HG02884 (cell line): ENCODE measurements at regions not wholly inside any gene's neighbourhood (a gene's known extent, or its start where the extent isn't known, plus 50 kb on each side); places are given as distances from the start of the nearest gene placed in this dataset.

ENCODE experiments used
- ATAC-seq: cut with Tn5 transposase; IDR thresholded peaks from one replicate; pipeline ENCODE4 v1.9.1; 2021; ENCODE audit warnings: mild to moderate bottlenecking, moderate library complexity; ENCODE audit not compliant: unreplicated experiment

DNA sequence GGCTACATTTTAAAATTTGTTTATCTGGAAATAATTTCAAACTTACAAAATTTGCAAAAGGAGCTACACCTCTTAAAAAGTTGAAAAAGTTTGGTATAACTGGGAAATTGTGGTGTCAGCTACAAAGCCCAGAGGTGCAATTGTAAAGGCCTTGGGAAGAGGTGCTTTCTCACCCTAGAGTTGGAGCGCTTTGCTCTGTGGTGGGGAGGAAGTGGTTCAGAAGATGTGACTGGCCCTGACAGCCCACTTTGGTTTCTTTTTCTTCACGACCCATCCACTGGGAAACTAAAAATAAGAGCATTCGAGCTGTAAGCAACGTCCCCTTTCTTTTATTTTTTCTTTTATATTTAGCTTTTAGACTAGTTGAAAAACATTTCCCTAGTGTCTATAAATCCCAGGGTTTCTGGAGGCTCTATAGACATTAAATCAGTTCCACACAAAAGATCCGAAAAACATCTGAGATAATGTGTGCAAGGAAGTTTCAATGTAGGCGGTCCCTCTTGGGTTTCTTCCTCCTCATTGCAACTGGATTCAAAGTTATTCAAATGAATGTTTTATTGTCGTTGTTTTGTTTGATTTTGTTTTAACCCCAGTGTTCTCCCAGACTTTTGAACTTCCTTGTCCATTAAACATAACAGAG lies 397.8 kb downstream of the KIF16B start:
- ATAC-seq: peak; percentile 66

DNA sequence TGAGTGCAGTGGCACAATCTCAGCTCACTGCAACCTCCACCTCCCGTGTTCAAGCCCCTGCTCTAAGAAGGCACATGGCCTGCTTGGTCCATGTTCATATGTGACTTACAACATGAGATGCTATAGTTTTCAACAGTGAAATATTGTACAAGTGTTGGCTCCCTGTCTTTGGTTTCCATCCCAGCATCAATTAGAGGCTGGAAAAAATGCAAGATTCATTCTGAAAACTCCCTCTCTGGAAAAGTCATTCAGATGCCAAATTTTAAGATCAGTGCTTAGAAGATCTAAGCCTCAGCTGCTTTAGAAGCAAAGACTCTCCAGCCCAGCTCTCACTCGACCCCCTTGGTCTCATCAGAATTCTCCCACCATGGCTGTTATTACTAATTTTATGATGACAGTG lies 398.9 kb downstream of the KIF16B start:
- no peak for ATAC-seq

DNA sequence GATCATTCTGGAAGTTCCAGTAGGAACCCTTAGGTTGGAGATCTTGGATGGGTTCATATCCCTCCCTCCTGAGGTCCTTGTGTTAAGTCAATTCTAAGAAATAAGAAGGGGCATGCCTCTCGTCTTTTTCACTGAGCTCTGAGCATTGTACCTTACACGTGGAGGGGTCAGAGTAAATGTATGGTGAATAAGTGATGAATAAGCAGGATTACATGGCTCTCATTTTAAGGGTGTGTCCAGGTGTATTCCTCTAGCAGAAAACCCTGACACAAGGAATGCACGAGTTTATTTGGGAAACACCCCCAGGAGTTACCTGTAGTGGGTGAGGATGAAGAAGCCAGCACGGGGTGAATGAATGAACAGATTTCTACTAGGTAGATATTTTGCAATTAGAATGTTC lies 400.2 kb downstream of the KIF16B start:
- no peak for ATAC-seq

DNA sequence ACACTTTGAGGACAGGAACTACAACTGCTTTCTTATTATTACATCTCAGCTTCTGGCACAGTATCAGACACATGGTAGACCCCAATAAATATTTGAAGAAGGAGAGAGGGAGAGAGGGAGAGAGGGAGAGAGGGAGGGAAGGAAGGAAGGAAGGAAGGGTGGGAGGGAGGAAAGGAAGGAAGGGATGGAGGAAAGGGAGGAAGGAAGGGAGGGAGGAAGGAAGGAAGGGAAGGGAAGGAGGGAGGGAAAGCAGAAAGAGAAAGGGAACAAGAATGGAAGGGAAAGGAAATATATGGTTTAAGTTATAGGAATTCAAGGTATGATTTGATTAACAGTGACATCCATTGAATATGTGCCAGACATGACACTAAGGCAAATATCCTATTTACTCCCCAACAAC lies 402.1 kb downstream of the KIF16B start:
- no peak for ATAC-seq

DNA sequence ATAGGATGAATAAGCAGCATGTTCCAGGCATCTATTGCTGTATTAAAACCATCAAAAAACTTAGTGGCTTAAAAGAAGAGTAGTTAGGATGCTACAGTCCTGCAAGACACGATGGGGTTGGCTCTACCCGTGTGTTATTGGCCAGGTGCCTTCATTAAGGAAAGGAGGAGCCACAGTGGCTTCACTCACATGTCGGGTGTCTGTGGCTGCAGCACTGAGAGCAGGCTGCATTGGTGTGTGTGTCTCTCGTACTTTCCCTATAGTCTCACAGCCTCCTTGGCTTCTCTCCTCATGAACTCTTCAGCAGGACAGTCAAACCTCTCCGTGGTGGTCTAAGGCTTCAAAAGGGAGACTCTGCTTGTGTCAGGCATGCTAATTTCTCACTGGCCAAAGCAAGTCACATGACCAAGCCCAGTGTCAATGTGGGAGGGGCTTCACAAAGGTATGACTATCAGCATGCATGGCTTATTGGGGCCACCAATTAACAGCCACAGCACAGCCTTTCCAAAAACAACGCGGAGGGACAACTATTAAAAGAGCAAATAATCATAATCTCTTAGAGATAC lies 402.8 kb downstream of the KIF16B start:
- no peak for ATAC-seq

DNA sequence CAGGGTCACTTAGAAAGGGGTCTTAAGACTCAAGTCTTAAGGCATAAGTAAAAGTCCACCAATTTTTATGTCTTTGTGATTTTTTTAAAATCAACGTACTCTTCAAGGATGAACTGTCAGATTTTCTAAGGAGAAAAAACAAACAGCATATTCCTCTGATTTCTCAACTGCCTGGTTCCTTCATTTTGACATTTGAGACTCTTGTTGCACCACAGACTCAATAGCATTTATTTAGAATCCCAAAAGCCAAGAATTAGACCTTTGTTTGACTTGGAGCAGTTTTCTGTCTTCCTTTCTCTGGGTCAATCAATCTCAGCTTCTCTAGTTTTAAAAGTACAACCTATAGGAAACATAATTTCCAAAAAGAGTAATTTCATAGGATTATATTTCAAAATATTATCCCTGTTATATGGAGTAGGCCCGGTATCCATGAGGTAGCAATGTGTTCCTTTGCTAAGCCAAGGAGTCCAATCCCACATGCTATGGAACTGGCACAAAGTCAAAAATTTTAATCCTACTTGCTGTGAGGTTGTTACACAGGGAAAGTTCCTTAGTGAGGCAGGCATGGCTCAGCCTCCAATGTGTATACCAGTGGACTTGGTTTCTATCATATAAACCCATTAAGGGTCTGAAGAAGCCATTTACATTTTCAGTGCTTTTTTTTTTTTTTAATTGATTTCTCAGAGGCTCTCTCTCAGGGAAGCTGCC lies 405.7 kb downstream of the KIF16B start:
- no peak for ATAC-seq

DNA sequence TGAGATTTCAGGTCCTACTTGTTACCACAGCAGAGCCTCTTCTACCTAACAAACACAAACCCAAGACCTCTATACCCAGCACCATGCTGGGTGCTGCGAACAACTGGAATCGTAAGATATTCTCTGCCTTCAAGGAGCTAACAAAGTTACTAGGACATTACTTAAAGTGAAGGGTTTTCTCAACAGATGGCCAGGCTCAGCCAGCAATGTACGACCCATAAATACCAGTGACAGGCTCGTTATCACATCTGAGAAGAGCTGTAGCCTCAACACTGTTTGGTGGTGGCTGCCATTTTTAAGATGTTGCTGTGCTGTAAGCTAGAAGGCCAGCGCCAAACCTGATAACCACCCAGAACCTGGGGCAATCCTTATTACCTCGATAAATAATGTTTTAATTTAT lies 406.5 kb downstream of the KIF16B start:
- ATAC-seq: no peak

DNA sequence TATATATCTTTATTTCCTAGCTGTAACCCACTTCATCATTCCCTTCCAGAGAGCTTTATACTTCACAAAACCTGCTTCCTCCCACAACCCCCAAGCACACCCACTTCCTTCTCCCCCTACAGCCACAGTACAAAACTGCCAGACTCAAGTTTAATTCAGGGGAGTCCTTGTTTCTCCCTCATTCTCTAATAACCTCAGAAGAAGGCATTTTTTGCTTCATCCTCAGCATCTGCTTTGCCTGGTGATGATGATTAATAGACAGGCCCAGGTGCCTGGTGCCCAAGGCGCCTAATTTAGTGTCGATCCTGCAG lies 414.3 kb downstream of the KIF16B start:
- ATAC-seq: peak; percentile 41

DNA sequence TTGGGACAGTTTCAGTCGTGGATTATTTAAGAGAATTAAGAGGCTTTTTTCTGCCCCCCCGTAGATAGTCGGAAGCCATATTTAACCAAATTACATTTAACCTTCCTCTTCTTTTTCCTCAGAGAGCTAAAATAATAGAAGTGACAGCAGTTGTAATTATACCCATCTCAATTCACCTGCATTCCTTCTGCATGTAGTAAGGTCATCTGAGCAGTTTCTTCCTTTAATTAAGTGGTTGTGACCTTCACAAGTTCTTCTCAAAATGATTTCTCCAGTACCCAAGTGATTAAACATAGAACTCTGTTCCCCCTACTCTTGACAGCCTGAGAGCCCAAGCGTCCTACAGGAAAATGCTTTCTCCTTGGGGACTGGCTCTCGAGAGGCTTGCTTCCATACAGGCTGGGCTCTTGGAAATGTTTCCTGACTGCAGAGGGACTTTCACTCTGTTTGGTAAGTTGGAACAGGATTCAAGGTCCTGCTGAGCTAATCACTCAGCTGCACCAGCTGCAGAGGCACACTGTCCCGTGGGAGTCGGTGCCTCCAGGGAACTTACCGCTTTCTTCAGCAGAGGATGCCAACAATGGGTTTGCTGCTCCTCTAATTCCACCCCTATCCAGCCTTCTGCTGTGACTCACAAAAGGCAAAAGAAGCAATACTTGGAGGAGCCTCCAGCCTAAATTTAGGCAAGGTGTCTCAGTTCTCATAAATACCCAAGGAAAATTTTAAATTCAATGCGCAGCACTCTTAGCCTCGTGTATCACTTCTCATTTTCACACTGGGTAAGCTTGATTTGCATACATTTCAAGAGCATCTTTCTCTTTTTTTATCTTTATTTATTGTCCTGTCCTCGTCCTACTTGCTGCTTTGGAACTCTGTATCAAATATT lies 414.9 kb downstream of the KIF16B start:
- peak; percentile 87 for ATAC-seq

DNA sequence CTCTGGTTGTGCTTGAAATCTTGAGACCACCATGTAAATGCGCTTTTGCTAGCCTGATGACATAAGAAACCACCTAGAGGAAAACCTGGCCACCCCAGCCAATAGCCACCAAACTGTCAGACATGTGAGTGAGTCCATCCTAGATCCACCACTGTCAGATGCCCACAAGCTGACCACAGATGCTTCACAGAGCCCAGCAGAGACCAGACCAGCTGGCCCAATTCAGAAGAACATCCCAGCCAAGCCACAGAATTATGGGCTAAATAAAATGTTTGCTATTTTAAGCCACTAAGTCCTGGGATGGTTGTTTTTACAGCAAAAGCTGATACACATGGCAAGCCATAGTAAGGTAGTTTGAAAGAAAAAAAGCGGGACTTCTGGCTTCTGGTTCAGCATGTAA lies 425.3 kb downstream of the KIF16B start:
- ATAC-seq: no peak

DNA sequence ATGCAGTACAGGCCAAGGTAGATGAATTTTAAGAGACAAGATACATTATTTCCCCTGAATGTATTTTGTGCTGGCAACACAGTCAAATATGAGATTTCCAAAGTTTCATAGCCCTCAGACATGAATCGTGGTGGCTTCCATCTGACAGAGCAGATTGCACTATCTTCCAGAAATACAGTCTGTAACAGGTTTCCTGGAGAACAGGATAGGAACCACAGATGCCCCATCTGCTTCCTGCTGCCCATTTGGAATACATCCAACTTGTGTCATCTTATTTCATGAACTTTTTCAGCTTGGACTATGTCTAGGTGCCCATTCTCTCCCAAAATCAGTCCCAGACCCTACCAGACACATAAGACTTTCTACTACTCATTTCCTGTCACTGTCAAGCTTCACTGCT lies 426.0 kb downstream of the KIF16B start:
- ATAC-seq: no peak

DNA sequence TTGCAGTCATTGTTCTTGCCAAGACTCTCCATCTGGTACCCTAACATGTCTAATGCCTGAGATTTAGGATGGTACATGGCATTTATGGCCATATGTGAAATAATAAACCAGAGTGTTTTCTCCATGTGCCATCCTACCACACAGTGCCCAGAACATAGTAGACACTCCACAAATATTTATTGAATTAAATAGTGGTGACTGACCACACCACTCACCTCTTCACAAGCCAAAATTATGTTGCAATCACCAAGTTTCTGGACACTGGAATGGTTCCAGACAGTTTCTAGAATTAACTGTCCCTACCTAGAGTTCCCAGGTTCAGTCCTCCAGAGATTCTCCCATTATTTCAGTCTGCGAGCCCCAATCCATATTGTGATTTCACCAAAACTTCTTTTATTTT lies 427.3 kb downstream of the KIF16B start:
- no peak for ATAC-seq

DNA sequence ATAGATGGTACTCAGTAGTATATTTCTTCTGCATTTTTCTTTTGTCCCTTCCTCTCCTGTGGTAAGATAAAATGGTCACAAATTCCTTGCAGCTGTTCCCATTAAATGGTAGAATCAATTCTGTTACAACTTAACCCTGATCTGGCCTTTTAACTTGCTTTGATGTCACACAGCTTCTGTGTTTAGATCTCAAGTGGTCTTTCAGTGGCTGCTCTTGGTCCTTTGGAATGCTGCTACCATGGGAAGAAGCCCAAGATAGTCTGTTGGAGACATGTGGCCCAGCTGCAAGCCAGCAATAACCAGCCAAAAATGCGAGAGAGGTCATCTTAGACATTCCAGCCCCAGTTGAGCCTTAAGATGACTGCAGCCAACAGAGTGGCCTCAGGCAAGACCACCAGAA lies 429.7 kb downstream of the KIF16B start:
- no peak for ATAC-seq

DNA sequence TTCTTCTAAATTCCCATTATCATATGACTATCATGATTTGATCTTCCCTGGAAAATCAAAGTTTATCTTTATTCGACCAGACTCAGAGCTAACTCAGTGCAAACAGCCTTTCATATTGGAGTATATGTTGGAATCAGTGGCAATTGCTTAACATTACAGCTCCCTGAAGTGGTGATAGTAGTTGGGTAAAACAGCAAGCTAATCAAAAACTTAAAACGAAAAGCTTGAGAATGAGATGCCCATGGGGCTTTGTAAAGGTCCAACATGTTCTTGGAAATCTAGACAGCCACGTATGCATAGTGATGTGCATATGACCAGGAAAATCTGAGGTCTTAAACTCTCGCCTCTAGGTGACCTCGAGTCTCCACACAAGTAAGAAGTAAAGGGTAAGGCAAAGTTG lies 437.6 kb downstream of the KIF16B start:
- no peak for ATAC-seq

DNA sequence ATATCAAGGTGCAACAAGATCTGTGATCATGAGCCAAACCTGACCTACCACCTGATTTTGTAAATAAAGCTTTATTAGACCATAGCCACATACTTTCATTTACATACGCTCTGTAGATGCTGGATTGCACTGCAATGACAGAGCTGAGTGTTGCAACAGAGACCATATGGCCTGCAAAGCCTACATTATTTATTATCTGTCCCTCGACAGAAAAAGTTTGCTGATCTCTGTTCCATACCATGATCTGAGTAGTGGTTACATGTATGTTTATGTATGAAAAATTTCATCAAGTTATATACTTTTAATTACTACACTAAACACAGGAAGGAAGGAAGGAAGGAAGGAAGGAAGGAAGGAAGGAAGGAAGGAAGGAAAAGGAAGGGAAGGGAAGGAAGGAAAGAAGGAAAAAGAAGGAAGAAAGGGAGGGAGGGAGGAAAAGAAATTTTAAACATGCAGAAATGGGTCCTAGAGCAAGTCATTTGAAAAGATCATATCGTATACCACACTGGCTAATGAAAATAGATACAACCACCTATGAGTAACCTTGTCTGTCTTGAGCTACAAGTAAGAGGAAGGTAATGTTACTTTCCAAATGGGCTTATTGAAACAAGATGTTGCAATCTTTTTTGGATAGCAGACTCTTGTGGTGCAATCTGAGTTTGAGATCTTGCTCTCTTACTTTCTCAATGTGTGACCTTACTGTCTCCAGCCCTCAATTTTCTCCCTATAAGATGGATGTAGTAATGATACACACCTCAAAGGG lies 441.0 kb downstream of the KIF16B start:
- no peak for ATAC-seq

DNA sequence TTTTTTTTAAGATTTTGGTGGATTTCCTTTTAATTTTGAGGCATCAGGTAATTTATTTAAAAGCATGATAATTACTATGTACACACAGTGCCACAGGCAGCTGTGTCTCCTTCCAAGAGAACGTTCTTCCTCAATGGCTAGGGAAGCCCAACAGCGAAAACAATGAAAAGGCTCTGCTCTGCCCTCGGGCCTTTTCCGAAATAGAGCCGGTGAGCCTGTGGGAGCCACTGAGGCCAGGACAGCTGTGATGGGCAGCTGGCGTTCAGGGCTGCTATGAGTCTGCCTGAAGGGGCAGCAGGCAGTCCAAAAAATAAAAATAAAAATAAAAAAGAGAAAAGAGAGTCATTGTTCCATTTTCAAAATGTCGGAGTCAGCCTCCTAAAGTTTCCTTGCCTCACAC lies 443.8 kb downstream of the KIF16B start:
- ATAC-seq: no peak

DNA sequence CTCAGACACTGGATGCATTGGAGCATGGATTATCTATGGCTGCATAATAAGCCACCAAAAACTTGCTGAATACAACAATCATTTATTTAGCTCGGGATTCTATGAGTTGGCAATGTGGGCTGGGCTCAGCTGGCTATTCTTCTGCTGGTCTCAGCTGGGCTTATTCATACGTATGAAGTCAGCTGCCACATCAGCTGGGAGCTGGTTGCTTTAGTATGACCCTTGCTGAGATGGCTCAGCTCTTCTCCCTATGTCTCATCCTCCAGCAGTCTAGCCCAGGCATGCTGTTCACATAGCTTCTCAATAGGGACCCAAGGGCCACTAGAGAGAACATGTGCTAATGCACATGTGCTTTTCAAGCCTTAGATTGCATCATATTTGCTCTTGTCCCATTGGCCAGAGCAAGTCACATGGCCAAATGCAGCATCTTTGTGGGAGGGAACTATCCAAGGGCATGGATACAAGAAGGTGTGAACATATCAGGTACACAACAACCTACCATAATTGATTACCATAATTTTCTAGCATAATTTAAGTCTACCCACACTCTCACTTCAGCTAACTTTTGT lies 444.6 kb downstream of the KIF16B start:
- ATAC-seq: no peak

DNA sequence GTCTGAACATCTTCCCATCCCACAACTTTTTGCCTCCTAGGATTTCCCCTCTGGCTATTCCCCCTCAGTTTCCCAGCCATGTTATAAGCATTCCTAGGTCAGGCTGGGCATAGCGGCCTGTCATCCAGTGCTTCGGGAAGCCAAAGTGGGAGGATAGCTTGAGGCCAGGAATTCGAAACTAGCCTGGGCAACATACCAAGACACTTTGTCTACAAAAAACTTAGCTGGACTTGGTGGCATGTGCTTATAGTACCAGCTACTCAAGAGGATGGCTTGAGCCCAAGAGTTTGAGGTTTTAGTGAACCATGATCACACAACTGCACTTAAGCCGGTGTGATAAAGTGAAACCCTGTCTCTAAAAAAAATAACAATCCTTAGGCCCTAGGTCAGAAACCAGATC lies 447.4 kb downstream of the KIF16B start:
- no peak for ATAC-seq

DNA sequence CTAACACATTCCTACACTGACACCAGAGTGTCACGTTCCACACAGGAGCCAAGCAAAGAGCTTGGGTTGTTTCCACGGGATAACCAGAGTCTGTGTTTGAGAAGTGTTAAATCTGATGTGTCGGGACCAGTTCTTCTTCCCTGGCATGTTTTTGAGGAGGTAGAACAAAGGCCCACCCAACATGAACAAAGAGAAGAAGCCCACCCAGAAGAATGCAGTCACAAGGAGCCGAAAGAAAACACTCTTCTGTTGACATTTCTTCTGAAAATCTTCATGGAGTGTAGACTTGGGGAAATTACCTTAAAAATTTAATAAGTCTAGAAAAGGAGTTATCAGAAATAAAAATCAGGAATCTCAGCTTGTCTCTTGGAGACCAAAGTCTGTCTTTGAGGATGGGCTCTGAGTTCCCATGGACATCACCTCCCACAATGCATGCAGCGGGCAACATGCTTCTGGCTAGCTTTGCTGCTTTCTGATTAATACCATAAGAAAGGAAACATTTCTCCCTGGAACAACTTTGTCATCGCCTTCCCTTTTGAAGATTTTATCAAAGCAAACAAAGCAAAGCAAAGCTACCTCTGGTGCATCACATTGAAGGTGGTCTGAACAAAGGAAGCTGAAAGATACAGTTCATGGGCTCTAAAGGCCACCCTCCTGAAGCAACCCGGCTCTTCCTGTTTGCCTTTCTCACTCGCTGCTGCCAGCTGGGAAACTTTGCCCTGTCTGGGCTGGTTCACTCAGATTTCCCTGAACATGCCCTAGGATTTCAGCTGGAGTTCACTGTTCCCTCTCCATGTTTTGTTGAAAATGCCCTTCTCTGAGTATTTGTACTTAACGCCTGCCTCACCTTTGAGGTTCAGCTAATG lies 448.1 kb downstream of the KIF16B start:
- ATAC-seq: no peak

DNA sequence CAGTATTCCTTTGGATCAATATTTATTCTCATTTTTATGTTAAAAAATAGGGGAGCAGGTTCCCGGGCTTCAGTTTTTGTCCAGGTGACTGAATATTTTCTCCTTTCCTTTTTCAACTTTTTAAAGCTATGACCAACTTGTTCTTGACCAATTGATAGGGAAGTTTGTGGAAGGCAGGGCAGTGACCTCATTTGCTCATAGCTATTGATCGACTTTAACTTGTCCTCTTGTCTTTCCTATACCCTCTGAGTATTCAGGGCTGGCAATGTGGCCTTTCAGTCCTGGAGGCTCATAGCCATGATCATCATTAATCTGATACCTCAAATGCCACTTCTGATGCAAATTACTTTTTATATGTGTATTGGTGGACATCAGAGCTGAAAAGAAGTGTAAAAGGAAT lies 448.8 kb downstream of the KIF16B start:
- no peak for ATAC-seq
